Type B pancreatic cell (in vitro differentiated cells): ENCODE measurements at regions not wholly inside any gene's neighbourhood (a gene's known extent, or its start where the extent isn't known, plus 50 kb on each side); places are given as distances from the start of the nearest gene placed in this dataset.

ENCODE experiments used
- DNase-seq: peaks from one replicate; pipeline ENCODE4 v3.0.0; 2021; ENCODE audit warnings: mixed read lengths; ENCODE audit not compliant: unreplicated experiment; ENCODE audit errors: extremely low spot score
- H3K27ac Mint-ChIP-seq: 2 replicates; pipeline ENCODE4 v1.8.0; 2021; ENCODE audit warnings: mild to moderate bottlenecking, mixed read lengths
- H3K27me3 Mint-ChIP-seq: 2 replicates; pipeline ENCODE4 v1.8.0; 2021; ENCODE audit warnings: mixed read lengths
- H3K36me3 Mint-ChIP-seq: 2 replicates; pipeline ENCODE4 v1.8.0; 2021; ENCODE audit warnings: mixed read lengths
- H3K4me1 Mint-ChIP-seq: one replicate; pipeline ENCODE4 v1.8.0; 2021; ENCODE audit warnings: mixed read lengths; ENCODE audit not compliant: unreplicated experiment
- H3K4me3 Mint-ChIP-seq: 2 replicates; pipeline ENCODE4 v1.8.0; 2021; ENCODE audit warnings: mild to moderate bottlenecking, mixed read lengths
- H3K9me3 Mint-ChIP-seq: 2 replicates; pipeline ENCODE4 v1.8.0; 2021; ENCODE audit warnings: mixed read lengths
- CTCF ChIP-seq: fragments of 200-600 bp; sonication (generic); conservative IDR thresholded peaks from 2 replicates; pipeline ENCODE4 v1.5.0; 2021; ENCODE audit warnings: antibody characterized with exemption, mild to moderate bottlenecking

DNA sequence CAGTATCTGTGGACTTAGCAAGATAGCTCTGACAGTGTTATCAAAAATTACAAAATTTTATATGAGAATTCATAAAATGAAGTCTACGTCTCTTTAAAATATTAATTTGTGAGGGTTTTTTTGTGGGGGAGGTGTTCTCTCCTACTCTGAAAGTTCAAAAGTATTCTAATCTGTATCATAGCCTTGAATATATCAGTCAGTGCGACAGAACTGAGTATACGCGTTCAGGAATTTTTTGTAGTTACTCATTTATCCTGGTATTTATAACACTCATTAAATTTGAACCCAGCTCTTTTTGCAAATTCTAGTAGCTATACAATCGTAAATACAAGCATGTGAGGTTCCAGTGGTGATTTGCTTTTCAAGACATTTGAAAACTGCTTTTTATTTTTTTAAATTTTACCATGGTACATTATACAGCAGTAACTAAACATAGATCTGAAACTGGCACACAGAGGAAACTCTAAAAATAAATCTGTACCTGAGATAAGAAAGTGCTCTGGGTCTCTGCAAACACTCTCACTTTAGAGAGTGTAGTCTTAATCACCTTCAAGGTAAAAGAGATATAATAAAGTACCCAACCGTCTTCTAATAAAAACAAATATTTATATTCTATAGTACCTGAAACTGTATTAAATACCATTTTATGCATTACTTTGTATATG lies 178.4 kb upstream of the ADAMTS5 start:
- no peak for DNase-seq
- H3K4me1 Mint-ChIP-seq, result no peaks in the 10 kb centered on the region
- no peak overlapping the region for H3K27ac Mint-ChIP-seq
- no peak for TF ChIP-seq CTCF
- no peaks in the 10 kb centered on the region for H3K27me3 Mint-ChIP-seq
- H3K9me3 Mint-ChIP-seq, result peaks cover 9% of the 10 kb centered on the region
- H3K36me3 Mint-ChIP-seq, result no peaks in the 10 kb centered on the region
- no peak overlapping the region for H3K4me3 Mint-ChIP-seq

DNA sequence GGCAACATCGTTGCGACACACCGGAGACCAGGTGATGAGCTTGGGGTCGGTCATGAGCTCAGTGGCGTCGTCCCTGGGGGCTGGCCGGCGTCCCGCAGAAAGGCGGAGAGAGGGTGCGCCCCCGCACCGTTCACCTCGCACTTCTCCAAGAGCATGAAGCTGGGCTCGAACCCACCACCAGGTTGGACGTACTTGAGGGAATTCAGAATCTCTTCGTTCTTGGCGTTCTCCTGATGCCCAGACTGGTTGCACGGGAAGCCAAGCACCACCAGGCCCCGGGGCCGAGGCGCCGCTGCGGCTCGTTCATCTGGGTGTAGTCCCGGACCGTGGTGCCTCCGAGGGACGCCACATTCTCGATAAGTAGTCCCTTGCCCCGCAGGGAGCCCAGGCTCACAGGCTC lies 176.6 kb upstream of the ADAMTS5 start:
- no peak overlapping the region for H3K4me3 Mint-ChIP-seq
- H3K27ac Mint-ChIP-seq, result no peak overlapping the region
- no peaks in the 10 kb centered on the region for H3K4me1 Mint-ChIP-seq
- no peaks in the 10 kb centered on the region for H3K27me3 Mint-ChIP-seq
- no peak for TF ChIP-seq CTCF
- DNase-seq, result no peak
- peaks cover 7% of the 10 kb centered on the region for H3K9me3 Mint-ChIP-seq
- H3K36me3 Mint-ChIP-seq, result no peaks in the 10 kb centered on the region

- Mint-ChIP-seq H3K4me3 (no peak overlapping the region), H3K9me3 (no peaks in the 10 kb centered on the region), H3K4me1 (no peaks in the 10 kb centered on the region), H3K27me3 (no peaks in the 10 kb centered on the region), H3K27ac (no peak overlapping the region), H3K36me3 (no peaks in the 10 kb centered on the region)
- TF ChIP-seq CTCF, result no peak
- DNase-seq, result no peak
Observed at GRCh38 chr21:27139526-27139925, 172.6 kb upstream of the ADAMTS5 start.

DNA sequence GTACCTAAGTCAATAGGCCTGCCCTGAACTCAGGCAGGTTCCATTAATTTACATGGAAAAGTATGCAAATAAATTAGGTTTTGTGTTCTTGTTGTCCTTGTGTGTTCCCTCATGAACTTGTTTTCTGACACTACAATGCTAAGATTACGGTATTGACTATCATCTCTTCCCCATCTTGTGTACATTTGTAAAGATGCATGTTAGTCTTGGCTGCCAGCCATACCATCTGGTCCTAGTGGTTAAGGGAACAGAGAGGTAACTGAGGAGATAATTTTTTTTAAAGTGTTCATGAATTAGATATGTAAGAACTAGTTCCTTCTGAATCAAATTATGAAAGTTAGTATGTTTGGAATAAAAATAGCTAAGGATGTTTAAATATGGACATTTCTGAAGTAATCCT lies 167.6 kb upstream of the ADAMTS5 start:
- H3K27me3 Mint-ChIP-seq, result no peaks in the 10 kb centered on the region
- H3K27ac Mint-ChIP-seq, result no peak overlapping the region
- H3K4me3 Mint-ChIP-seq, result no peak overlapping the region
- H3K4me1 Mint-ChIP-seq, result peaks cover 4% of the 10 kb centered on the region
- H3K36me3 Mint-ChIP-seq, result no peaks in the 10 kb centered on the region
- no peak for DNase-seq
- TF ChIP-seq CTCF, result no peak
- no peaks in the 10 kb centered on the region for H3K9me3 Mint-ChIP-seq

- H3K36me3 Mint-ChIP-seq, result no peaks in the 10 kb centered on the region
- peaks cover 8% of the 10 kb centered on the region for H3K4me1 Mint-ChIP-seq
- no peak overlapping the region for H3K4me3 Mint-ChIP-seq
- H3K9me3 Mint-ChIP-seq, result no peaks in the 10 kb centered on the region
- no peak for TF ChIP-seq CTCF
- H3K27ac Mint-ChIP-seq, result no peak overlapping the region
- H3K27me3 Mint-ChIP-seq, result no peaks in the 10 kb centered on the region
- DNase-seq, result no peak
Observed at GRCh38 chr21:27132266-27132665, 165.4 kb upstream of the ADAMTS5 start.

GRCh38 chr21:27130154-27130553 lies 163.3 kb upstream of the ADAMTS5 start:
- Mint-ChIP-seq H3K27me3 (no peaks in the 10 kb centered on the region), H3K4me3 (no peak overlapping the region), H3K27ac (no peak overlapping the region), H3K4me1 (peaks cover 8% of the 10 kb centered on the region), H3K36me3 (no peaks in the 10 kb centered on the region), H3K9me3 (peaks cover 4% of the 10 kb centered on the region)
- DNase-seq, result no peak
- no peak for TF ChIP-seq CTCF
